Gastrocnemius medialis (tissue), 4 donors: ENCODE measurements at regions not wholly inside any gene's neighbourhood (a gene's known extent, or its start where the extent isn't known, plus 50 kb on each side); places are given as distances from the start of the nearest gene placed in this dataset.

Experiments used
- POLR2A ChIP-seq, 2 donors: fragments of 450-650 bp; IDR thresholded peaks; one replicate each; pipeline ENCODE4 v1.6.1; 2017; ENCODE audit warnings: antibody characterized with exemption in 2 of 2, mild to moderate bottlenecking in 2 of 2, moderate library complexity in 2 of 2
- TF ChIP-seq, protein P1 (sequence below), 5 experiments: fragments of 450-650 bp in 3 of 5; fragments of 200-600 bp in 2 of 5; sonication (generic) in 2 of 5; IDR thresholded peaks in 4 of 5; conservative IDR thresholded peaks in 1 of 5; 1 replicate in 4 of 5; 2 replicates in 1 of 5; pipeline ENCODE4 v1.5.1; 2016 to 2019; ENCODE audit warnings: antibody characterized with exemption in 5 of 5, mild to moderate bottlenecking in 3 of 5, moderate library complexity in 3 of 5

DNA sequence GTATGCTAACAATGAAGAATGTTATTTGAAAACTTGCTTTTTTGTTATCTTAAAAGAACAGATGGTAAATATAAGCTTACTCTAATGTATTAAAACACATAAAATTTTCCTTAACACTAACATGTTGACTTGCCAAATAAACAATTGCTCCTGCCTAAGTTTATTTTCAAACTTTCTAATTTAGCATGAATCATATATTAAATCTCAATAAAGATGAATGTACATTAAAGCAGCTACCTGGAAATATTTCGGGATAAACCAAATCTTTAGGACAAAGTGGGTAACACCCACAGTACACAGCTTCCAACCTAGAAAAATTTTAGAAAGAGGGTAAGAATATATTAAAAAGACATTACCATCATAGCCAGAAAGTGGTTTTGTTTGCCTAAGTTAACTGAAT, 567.4 kb downstream of the ZEB2 start:
- TF ChIP-seq, protein P1, sequence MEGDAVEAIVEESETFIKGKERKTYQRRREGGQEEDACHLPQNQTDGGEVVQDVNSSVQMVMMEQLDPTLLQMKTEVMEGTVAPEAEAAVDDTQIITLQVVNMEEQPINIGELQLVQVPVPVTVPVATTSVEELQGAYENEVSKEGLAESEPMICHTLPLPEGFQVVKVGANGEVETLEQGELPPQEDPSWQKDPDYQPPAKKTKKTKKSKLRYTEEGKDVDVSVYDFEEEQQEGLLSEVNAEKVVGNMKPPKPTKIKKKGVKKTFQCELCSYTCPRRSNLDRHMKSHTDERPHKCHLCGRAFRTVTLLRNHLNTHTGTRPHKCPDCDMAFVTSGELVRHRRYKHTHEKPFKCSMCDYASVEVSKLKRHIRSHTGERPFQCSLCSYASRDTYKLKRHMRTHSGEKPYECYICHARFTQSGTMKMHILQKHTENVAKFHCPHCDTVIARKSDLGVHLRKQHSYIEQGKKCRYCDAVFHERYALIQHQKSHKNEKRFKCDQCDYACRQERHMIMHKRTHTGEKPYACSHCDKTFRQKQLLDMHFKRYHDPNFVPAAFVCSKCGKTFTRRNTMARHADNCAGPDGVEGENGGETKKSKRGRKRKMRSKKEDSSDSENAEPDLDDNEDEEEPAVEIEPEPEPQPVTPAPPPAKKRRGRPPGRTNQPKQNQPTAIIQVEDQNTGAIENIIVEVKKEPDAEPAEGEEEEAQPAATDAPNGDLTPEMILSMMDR (IDR thresholded peaks at IDR 0.05 in 4 of 5, conservative IDR thresholded peaks at IDR 0.05 in 1 of 5), result no peak
- TF ChIP-seq POLR2A (IDR thresholded peaks at IDR 0.05), result no peak
